ENCODE measurements at regions not wholly inside any gene's neighbourhood (a gene's known extent, or its start where the extent isn't known, plus 50 kb on each side); places are given as distances from the start of the nearest gene placed in this dataset.

DNA sequence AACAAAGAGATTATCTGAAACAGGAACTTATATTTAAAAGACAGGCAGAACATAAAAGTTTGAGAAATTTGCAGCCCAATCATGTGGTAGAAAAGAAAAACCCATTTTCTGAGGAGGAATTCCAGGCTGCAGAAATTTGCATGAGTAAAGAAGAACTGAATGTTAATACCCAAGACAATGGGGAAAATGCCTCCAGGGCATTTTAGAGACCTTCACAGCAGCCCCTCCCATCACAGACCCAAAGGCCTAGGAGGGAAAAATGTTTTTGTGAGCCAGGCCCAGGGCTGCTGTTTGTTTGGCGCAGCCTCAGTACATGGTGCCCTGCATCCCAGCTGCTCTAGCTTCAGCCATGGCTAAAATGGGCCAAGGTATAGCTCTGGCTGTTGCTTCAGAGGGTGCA, 554.3 kb upstream of the CHRM3 start:
- TF ChIP-seq, protein P1, sequence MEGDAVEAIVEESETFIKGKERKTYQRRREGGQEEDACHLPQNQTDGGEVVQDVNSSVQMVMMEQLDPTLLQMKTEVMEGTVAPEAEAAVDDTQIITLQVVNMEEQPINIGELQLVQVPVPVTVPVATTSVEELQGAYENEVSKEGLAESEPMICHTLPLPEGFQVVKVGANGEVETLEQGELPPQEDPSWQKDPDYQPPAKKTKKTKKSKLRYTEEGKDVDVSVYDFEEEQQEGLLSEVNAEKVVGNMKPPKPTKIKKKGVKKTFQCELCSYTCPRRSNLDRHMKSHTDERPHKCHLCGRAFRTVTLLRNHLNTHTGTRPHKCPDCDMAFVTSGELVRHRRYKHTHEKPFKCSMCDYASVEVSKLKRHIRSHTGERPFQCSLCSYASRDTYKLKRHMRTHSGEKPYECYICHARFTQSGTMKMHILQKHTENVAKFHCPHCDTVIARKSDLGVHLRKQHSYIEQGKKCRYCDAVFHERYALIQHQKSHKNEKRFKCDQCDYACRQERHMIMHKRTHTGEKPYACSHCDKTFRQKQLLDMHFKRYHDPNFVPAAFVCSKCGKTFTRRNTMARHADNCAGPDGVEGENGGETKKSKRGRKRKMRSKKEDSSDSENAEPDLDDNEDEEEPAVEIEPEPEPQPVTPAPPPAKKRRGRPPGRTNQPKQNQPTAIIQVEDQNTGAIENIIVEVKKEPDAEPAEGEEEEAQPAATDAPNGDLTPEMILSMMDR (IDR thresholded peaks at IDR 0.05), result no peak
- no peak for TF ChIP-seq ZFX (IDR thresholded peaks at IDR 0.05; ENCODE audit: borderline replicate concordance)

Data from 22Rv1 (cell line).